Psoas muscle (tissue), 7 donors: ENCODE measurements at regions not wholly inside any gene's neighbourhood (a gene's known extent, or its start where the extent isn't known, plus 50 kb on each side); places are given as distances from the start of the nearest gene placed in this dataset.

Source experiments
- ATAC-seq, 4 donors: fragments of 200-7000 bp; cut with Tn5 transposase; one replicate each; pipeline ENCODE4 v1.9.1; 2020; ENCODE audit warnings: moderate library complexity in 3 of 4, mild to moderate bottlenecking in 2 of 4
- DNase-seq, 2 donors: peaks; one replicate each; pipeline ENCODE4 v3.0.0-alpha.2; 2020
- H3K27ac ChIP-seq: fragments of 200-600 bp; one replicate; pipeline ENCODE4 v1.8.0; 2022
- H3K27me3 ChIP-seq, 3 donors: fragments of 200-600 bp in 1 of 3; one replicate each; pipeline versions ENCODE4 v1.6.1 to v1.8.0; 2013 to 2022; ENCODE audit warnings: low read length in 2 of 3, mild to moderate bottlenecking in 2 of 3, moderate library complexity in 1 of 3; ENCODE audit not compliant: insufficient read depth in 3 of 3
- H3K36me3 ChIP-seq, 2 donors: fragments of 200-600 bp in 1 of 2; one replicate each; pipeline versions ENCODE4 v1.6.1 to v1.8.0; 2013 to 2022; ENCODE audit warnings: low read depth in 1 of 2, mild to moderate bottlenecking in 1 of 2, moderate library complexity in 1 of 2; ENCODE audit not compliant: insufficient read depth in 1 of 2
- H3K4me1 ChIP-seq: fragments of 200-600 bp; one replicate; pipeline ENCODE4 v1.8.0; 2022
- H3K4me3 ChIP-seq: fragments of 200-600 bp; one replicate; pipeline ENCODE4 v1.8.0; 2022; ENCODE audit warnings: mild to moderate bottlenecking
- H3K9me3 ChIP-seq: fragments of 200-600 bp; one replicate; pipeline ENCODE4 v1.8.0; 2022
- CTCF ChIP-seq: fragments of 200-600 bp; IDR thresholded peaks from one replicate; pipeline ENCODE4 v1.8.0; 2022; ENCODE audit warnings: antibody characterized with exemption
- WGBS, 3 donors: extraction: QIAGEN DNeasy Blood & Tissue Kit; methylation state at CpG; one replicate each; pipeline versions ENCODE4 v1.1.6 to v1.1.7; 2013; 5-methylcytosine and 5-hydroxymethylcytosine counted together
- intact Hi-C, 2 donors: fragments of 100-400 bp; cut with DNase I; formaldehyde crosslinking; loops; one replicate each; pipeline versions ENCODE4 v1.11.0 to v1.14.2; 2022
- donor health status: healthy with polysubstance abuse.
- donor health status: DM: no; HTN: no; CAD: no; lungs with moderate emphysema.
- donor health status: Bipolar disorder and iron deficiency.
- donor health status: healthy.
- donor health status: DM: yes; HTN: yes; CAD: no.
- donor health status: DM: no; HTN: no; CAD: no.
- donor health status: DM: yes; HTN: yes; CAD: no.

- no peak for TF ChIP-seq CTCF
- no peak overlapping the region for H3K27ac ChIP-seq
- no peak overlapping the region for H3K4me3 ChIP-seq
- H3K27me3 ChIP-seq: no peaks in the 10 kb centered on the region
- H3K4me1 ChIP-seq: no peaks in the 10 kb centered on the region
- ATAC-seq (no peak), DNase-seq (no peak)
- H3K36me3 ChIP-seq: no peaks in the 10 kb centered on the region
- H3K9me3 ChIP-seq: no peaks in the 10 kb centered on the region
- intact Hi-C loops: no loop called here
- 78 to 91% (median 88%) methylated on average over 3 of the region's 3 CpGs for whole genome bisulfite sequencing, 3 donors
These were observed 56.3 kb upstream of the UPP2 start for GRCh38 chr2:158045362-158045761.

GRCh38 chr2:158043181-158043948 is 58.3 kb upstream of the UPP2 start:
- Histone ChIP-seq H3K36me3 (no peaks in the 10 kb centered on the region), H3K9me3 (no peaks in the 10 kb centered on the region), H3K27ac (no peak overlapping the region), H3K4me1 (no peaks in the 10 kb centered on the region), H3K27me3 (no peaks in the 10 kb centered on the region), H3K4me3 (no peak overlapping the region)
- WGBS, 3 donors: 62 to 69% (median 65%) methylated on average over 5 of the region's 5 CpGs
- no peak for DNase-seq
- intact Hi-C loops: no loop called here
- no peak for ATAC-seq
- TF ChIP-seq CTCF: no peak

GRCh38 chr2:158042666-158043065 is 59.0 kb upstream of the UPP2 start:
- Histone ChIP-seq H3K4me1 (no peaks in the 10 kb centered on the region), H3K27ac (no peak overlapping the region)

GRCh38 chr2:158042245-158042644 is 59.4 kb upstream of the UPP2 start:
- DNase-seq: no peak
- H3K27me3 ChIP-seq: no peaks in the 10 kb centered on the region
- intact Hi-C loops: no loop called here
- 59 to 83% (median 74%) methylated on average over 2 of the region's 2 CpGs for WGBS, 3 donors
- no peak for ATAC-seq
- H3K9me3 ChIP-seq: no peaks in the 10 kb centered on the region
- no peaks in the 10 kb centered on the region for H3K4me1 ChIP-seq
- no peaks in the 10 kb centered on the region for H3K36me3 ChIP-seq
- H3K27ac ChIP-seq: no peak overlapping the region
- TF ChIP-seq CTCF: no peak
- H3K4me3 ChIP-seq: no peak overlapping the region

More at GRCh38 chr2:158042666-158043065, 59.0 kb upstream of the UPP2 start:
- no peak overlapping the region for H3K4me3 ChIP-seq
- ATAC-seq (no peak), DNase-seq (no peak)
- 62 to 71% (median 66%) methylated on average over 6 of the region's 6 CpGs for WGBS, 3 donors
- no peaks in the 10 kb centered on the region for H3K27me3 ChIP-seq
- H3K9me3 ChIP-seq: no peaks in the 10 kb centered on the region
- intact Hi-C loops: no loop called here
- no peaks in the 10 kb centered on the region for H3K36me3 ChIP-seq
- no peak for TF ChIP-seq CTCF

- Histone ChIP-seq H3K4me1 (no peaks in the 10 kb centered on the region), H3K27me3 (no peaks in the 10 kb centered on the region), H3K9me3 (no peaks in the 10 kb centered on the region), H3K27ac (no peak overlapping the region), H3K36me3 (no peaks in the 10 kb centered on the region), H3K4me3 (no peak overlapping the region)
- no peak for TF ChIP-seq CTCF
- DNase-seq (no peak), ATAC-seq (no peak)
- intact Hi-C loops: no loop called here
- 75 to 83% (median 82%) methylated on average over 2 of the region's 2 CpGs for WGBS, 3 donors
These were observed 60.3 kb upstream of the UPP2 start for GRCh38 chr2:158041400-158041799.
